GM21529 (cell line): ENCODE measurements at regions not wholly inside any gene's neighbourhood (a gene's known extent, or its start where the extent isn't known, plus 50 kb on each side); places are given as distances from the start of the nearest gene placed in this dataset.

Source experiments
- ATAC-seq: cut with Tn5 transposase; IDR thresholded peaks from one replicate; pipeline ENCODE4 v1.9.1; 2021; ENCODE audit not compliant: unreplicated experiment

- ATAC-seq: no peak
Observed at GRCh38 chr2:19461504-19462255, 103.3 kb upstream of the OSR1 start.

GRCh38 chr2:19460761-19461160 is 102.3 kb upstream of the OSR1 start:
- ATAC-seq: no peak

GRCh38 chr2:19458427-19459003 is 100.1 kb upstream of the OSR1 start:
- ATAC-seq: no peak

DNA sequence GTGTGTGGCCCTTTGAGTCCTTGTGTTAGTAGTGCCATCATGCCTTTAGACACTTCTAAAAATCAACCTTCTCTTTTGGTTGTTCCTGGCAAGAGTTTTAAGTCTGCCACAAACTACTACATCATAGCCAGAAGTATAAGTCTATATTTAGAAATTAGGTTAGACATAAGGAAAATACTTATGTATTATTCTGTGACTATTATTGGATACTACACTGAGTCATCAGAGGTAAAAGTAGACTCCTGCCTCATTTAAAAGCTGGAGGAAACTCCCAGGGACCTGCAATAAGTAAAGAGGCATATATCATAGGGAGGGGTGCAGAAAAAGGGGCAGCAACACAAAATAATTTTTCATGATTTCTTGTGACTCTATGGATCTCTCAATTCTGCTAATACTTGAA is 99.4 kb upstream of the OSR1 start:
- ATAC-seq: no peak

DNA sequence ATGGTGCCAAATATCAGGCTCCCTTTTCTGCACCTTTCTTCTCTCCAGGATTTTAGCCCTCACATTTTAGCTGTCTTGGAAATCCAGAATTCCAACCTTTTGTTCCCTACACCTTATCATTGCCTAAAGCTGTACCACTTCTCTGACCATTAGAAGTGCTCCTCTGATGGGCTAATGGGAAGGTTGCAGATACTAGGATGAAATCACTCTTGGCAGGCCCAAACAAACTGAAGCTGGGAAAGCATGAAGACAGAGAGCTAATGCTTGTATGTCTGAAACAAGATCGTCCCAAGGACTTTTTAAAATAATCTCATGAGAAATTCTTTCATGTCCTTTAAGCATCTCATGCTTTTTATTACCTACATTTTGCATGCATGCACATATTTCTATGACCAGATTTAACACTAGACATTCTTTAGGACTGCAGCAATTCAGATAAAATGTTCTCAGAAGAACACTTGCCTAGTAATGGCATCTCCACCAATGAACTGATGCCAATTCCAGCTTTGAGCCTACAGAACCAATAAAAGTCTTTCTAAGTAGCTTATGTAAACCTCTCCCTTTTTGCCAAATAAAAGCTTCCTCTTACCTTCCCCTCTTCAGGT is 98.4 kb upstream of the OSR1 start:
- ATAC-seq: no peak

DNA sequence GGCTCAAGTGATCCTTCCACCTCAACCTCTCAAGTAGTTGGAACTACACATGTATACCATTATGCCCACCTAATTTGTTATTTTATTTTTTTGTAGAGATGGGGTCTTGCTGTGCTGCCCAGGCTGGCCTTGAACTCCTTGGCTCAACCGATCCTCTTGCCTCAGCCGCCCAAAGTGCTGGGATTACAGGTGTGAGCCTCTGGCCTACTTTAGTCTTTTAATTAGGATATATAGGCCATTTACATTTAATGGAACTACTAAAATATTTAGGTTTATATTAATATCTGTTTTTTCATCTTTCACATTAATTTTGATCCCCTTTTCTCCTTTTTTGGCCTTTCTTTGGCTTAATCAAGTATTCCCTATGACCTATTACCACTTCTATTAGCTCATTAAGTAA is 95.7 kb upstream of the OSR1 start:
- ATAC-seq: no peak

GRCh38 chr2:19442731-19443130 is 84.3 kb upstream of the OSR1 start:
- no peak for ATAC-seq

DNA sequence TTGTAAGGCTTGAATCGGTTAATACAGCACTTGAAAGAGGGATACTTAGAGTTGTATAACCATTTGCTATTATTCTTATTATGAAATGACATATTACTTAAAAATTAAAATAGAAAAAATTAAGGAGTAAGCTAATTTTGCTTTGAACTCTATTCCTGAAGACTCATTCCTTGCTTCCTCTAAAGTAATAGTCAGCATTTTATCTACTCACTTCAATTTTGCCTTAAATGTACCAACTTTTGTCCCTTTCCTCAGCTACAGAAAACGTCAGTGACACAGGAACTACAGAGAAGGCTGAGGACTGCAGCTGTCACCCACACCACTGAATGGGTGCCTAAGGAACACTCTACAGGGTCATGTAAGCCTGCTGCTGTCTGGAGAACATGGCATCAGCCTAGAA is 80.7 kb upstream of the OSR1 start:
- ATAC-seq: no peak

GRCh38 chr2:19435815-19436214 is 77.4 kb upstream of the OSR1 start:
- ATAC-seq: no peak

GRCh38 chr2:19434413-19434812 is 76.0 kb upstream of the OSR1 start:
- ATAC-seq: no peak

GRCh38 chr2:19426941-19427340 is 68.5 kb upstream of the OSR1 start:
- ATAC-seq: no peak

- ATAC-seq: no peak
Observed at GRCh38 chr2:19426144-19426543, 67.7 kb upstream of the OSR1 start.

DNA sequence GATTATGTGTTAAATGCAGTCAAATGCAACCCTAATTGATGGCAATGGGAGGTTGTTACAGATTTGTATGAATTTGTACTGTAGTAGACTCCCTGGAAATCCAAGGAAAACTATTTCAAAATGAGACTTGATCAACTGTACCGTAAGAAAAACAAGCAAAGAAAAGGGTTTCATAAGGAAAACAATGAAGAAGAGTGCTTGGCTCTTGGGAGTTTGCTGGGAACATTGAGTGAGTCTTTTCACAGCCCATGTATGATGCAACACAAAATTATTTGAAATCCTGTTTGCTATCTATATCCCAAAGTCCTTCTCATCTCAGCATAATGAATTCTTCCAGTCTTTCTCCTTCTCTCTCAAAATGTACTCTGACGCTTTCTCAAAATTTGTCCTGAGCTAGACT is 67.0 kb upstream of the OSR1 start:
- no peak for ATAC-seq

- ATAC-seq: no peak
Observed at GRCh38 chr2:19419211-19419880, 60.9 kb upstream of the OSR1 start.

DNA sequence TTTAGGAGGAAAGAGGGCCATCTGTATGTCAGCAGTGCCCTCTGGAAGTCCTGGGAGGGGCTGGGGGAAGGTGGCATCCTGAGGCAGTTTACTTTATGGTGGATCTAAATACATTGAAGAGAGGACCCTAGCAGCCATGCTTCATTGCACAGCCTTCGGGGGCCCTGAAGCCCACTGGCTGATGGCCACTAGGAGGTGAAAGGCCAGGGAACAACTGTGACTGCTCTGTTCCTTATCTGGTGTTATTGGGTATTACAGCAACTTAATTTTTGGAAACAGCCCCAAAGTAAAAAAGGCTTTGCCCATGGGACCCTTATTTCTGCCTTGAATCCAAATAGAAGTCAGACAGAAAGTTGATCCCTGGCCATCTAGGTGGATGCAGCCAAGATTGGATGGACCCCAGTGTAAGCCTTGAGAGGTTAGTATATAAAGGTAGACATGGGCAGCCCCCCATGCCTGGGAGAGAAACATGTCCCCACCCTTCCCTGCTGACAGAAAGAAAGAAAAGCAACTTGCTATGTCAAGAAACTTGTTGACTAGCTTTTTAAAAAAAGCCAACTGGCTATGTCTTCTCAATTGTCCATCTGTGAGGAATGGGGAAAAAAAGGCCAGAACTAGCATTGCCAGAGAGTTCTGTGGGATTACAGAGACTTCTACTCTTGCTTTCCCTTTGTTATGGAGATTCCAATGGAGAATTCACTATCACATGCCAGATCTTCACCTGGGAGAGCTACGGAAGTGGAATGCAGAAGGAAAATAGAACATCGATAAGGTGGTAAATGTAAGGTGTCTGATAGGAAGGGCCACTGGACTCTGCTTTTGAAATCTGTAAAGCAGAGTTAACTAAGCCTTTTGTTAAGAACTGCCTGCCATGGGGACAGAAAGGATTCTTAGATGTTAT is 58.6 kb upstream of the OSR1 start:
- no peak for ATAC-seq

DNA sequence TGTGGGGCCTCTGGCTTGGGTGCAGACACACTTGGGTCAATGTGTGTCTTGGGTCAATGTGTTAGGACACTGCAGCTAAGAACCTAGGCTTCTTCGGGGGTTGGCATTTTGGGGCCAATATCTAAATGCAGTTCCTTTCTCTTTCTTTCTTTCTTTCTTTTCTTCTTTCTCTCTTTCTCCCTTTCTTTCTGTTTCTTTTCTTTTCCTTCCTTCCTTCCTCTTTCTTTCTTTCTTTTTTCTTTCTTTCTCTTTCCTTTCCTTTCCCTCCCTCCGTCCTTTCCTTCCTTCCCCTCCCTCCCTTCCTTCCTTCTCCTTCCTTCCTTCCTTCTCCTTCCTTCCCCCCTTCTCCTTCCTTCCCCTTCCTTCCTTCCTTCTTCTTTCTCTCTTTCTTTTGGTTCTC is 57.7 kb upstream of the OSR1 start:
- no peak for ATAC-seq

DNA sequence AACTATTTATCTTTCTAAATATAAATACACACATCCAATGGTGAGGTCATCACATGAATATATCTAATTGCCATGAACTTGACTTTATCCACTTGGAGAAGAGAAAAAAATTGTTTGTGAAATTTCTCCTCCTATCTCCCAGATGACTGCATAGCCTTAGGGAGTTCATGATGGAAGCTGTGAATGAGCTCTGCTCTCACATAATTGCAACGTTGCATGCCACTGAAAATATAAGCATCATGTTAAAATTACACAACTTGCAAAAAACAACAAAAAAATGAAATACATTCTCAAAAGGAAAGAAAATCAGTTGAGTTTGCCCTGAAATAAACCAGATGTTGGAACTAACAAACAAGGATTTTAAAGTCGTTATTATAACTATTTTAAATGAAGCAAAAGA is 50.6 kb upstream of the OSR1 start:
- ATAC-seq: no peak

- ATAC-seq: no peak
Observed at GRCh38 chr2:19408592-19408991, 50.2 kb upstream of the OSR1 start.
